CD8-positive, alpha-beta memory T cell (primary cell): ENCODE measurements at regions not wholly inside any gene's neighbourhood (a gene's known extent, or its start where the extent isn't known, plus 50 kb on each side); places are given as distances from the start of the nearest gene placed in this dataset.
"Not testable (repeated sequence)": the region's sequence is repeated elsewhere in the genome, so short reads cannot be mapped to it uniquely, and the experiment has no call there.

Source experiments
- CTCF ChIA-PET: fragments of 350-600 bp; sonication (Branson Sonifier 250); formaldehyde crosslinking; loops from one replicate; lab custom pipeline; 2021; ENCODE audit warnings: antibody characterized with exemption; lab: Charles Lee
- POLR2A ChIA-PET: fragments of 350-600 bp; sonication (Branson Sonifier 250); formaldehyde crosslinking; loops from one replicate; lab custom pipeline; 2021; ENCODE audit warnings: antibody characterized with exemption; lab: Charles Lee
- DNase-seq, 5 donors: peaks; one replicate each; pipeline versions ENCODE4 v3.0.0 to v3.0.0-alpha.2; 2020 to 2022; ENCODE audit warnings: mixed read lengths in 1 of 5
- H3K27ac ChIP-seq: one replicate; pipeline ENCODE4 v1.7.0; 2013; ENCODE audit warnings: low read depth, mild to moderate bottlenecking, low read length, moderate library complexity
- H3K27me3 ChIP-seq: 2 replicates; pipeline ENCODE4 v1.7.0; 2013; ENCODE audit warnings: low read length, mild to moderate bottlenecking; ENCODE audit not compliant: insufficient read depth, poor library complexity, severe bottlenecking
- H3K36me3 ChIP-seq: 2 replicates; pipeline ENCODE4 v1.7.0; 2013; ENCODE audit warnings: mild to moderate bottlenecking, low read length, moderate library complexity; ENCODE audit not compliant: insufficient read depth
- H3K4me1 ChIP-seq: 2 replicates; pipeline ENCODE4 v1.7.0; 2013; ENCODE audit warnings: mild to moderate bottlenecking, low read length, moderate library complexity; ENCODE audit not compliant: insufficient read depth
- H3K4me3 ChIP-seq: 2 replicates; pipeline ENCODE4 v1.7.0; 2013; ENCODE audit warnings: mild to moderate bottlenecking, low read length
- H3K9me3 ChIP-seq: 2 replicates; pipeline ENCODE4 v1.7.0; 2013; ENCODE audit warnings: mild to moderate bottlenecking, low read length
- H3K27ac Mint-ChIP-seq, 8 donors: one replicate each; pipeline ENCODE4 v1.8.0; 2020 to 2021; ENCODE audit warnings: mixed read lengths in 8 of 8, mild to moderate bottlenecking in 6 of 8, inconsistent platforms in 3 of 8, moderate library complexity in 3 of 8
- H3K27me3 Mint-ChIP-seq, 2 donors: one replicate each; pipeline ENCODE4 v1.8.0; 2020 to 2021; ENCODE audit warnings: mixed read lengths in 2 of 2, mild to moderate bottlenecking in 1 of 2, moderate library complexity in 1 of 2
- H3K36me3 Mint-ChIP-seq, 3 donors: one replicate each; pipeline ENCODE4 v1.8.0; 2020 to 2021; ENCODE audit warnings: mixed read lengths in 3 of 3, inconsistent platforms in 1 of 3, mild to moderate bottlenecking in 1 of 3
- H3K4me1 Mint-ChIP-seq, 3 donors: one replicate each; pipeline ENCODE4 v1.8.0; 2020 to 2021; ENCODE audit warnings: mixed read lengths in 3 of 3, inconsistent platforms in 1 of 3, mild to moderate bottlenecking in 1 of 3
- H3K4me3 Mint-ChIP-seq, 7 donors: one replicate each; pipeline ENCODE4 v1.8.0; 2020 to 2021; ENCODE audit warnings: mixed read lengths in 7 of 7, mild to moderate bottlenecking in 6 of 7, moderate library complexity in 4 of 7, inconsistent platforms in 2 of 7
- H3K9me3 Mint-ChIP-seq, 5 donors: one replicate each; pipeline ENCODE4 v1.8.0; 2020 to 2022; ENCODE audit warnings: mixed read lengths in 5 of 5, mild to moderate bottlenecking in 3 of 5, moderate library complexity in 2 of 5, inconsistent platforms in 1 of 5

- H3K27ac ChIP-seq: no peak overlapping the region
- peaks cover 4% of the 10 kb centered on the region for H3K4me1 ChIP-seq
- Mint-ChIP-seq H3K4me3 (no peak overlapping the region), H3K27ac (peak overlapping the region in 1 of 8 donors; percentile 77), H3K9me3 (no peaks in the 10 kb centered on the region), H3K4me1 (peaks cover 16 to 23% (median 17%) of the 10 kb centered on the region in 3 donors), H3K27me3 (no peaks in the 10 kb centered on the region), H3K36me3 (no peaks in the 10 kb centered on the region)
- ChIA-PET CTCF (interaction anchor here (1.8 kb wide), 1 partner anchor 141 kb away, joined by 8 read pairs; no protein-coding TSS in a partner anchor), POLR2A (interaction anchor here (0.6 kb wide), 1 partner anchor 101 kb away, joined by 3 read pairs; no protein-coding TSS in a partner anchor)
- H3K27me3 ChIP-seq: no peaks in the 10 kb centered on the region
- H3K36me3 ChIP-seq: no peaks in the 10 kb centered on the region
- DNase-seq: no peak
- H3K4me3 ChIP-seq: no peak overlapping the region
- no peaks in the 10 kb centered on the region for H3K9me3 ChIP-seq
Observed at GRCh38 chr12:9327320-9327719, 119.1 kb upstream of the PZP start.

- H3K4me3 ChIP-seq, H3K27me3 Mint-ChIP-seq, H3K36me3 ChIP-seq, H3K36me3 Mint-ChIP-seq, H3K27ac ChIP-seq, H3K27me3 ChIP-seq, H3K4me1 ChIP-seq, H3K9me3 ChIP-seq, POLR2A ChIA-PET, DNase-seq, H3K9me3 Mint-ChIP-seq: not testable (repeated sequence)
- Mint-ChIP-seq H3K27ac (peak overlapping the region in 1 of 8 donors; percentile 28), H3K4me3 (peak overlapping the region in 2 of 7 donors; percentile 32 to 75), H3K4me1 (peaks cover 16 to 23% (median 17%) of the 10 kb centered on the region in 3 donors)
- CTCF ChIA-PET: interaction anchor here (1.8 kb wide), 1 partner anchor 142 kb away, joined by 8 read pairs; no protein-coding TSS in a partner anchor
Observed at GRCh38 chr12:9326849-9327248, 118.7 kb upstream of the PZP start.

GRCh38 chr12:9326085-9326484 lies 117.9 kb upstream of the PZP start:
- ChIA-PET POLR2A (no interaction called here), CTCF (interaction anchor here (0.6 kb wide), 1 partner anchor 49 kb away, joined by 3 read pairs; no protein-coding TSS in a partner anchor)
- H3K27me3 Mint-ChIP-seq: no peaks in the 10 kb centered on the region
- no peaks in the 10 kb centered on the region for H3K27me3 ChIP-seq
- H3K4me1 Mint-ChIP-seq: peaks cover 13 to 19% (median 13%) of the 10 kb centered on the region in 3 donors
- no peak overlapping the region for H3K27ac ChIP-seq
- no peaks in the 10 kb centered on the region for H3K36me3 ChIP-seq
- peaks cover 4% of the 10 kb centered on the region for H3K4me1 ChIP-seq
- no peaks in the 10 kb centered on the region for H3K9me3 ChIP-seq
- peak overlapping the region in 1 of 8 donors; percentile 28 for H3K27ac Mint-ChIP-seq
- no peaks in the 10 kb centered on the region for H3K9me3 Mint-ChIP-seq
- no peak overlapping the region for H3K4me3 Mint-ChIP-seq
- no peaks in the 10 kb centered on the region for H3K36me3 Mint-ChIP-seq
- H3K4me3 ChIP-seq: no peak overlapping the region
- DNase-seq: no peak

GRCh38 chr12:9325471-9325870 lies 117.3 kb upstream of the PZP start:
- Mint-ChIP-seq H3K9me3 (no peaks in the 10 kb centered on the region), H3K4me1 (peaks cover 12 to 17% (median 13%) of the 10 kb centered on the region in 3 donors), H3K36me3 (no peaks in the 10 kb centered on the region), H3K4me3 (no peak overlapping the region), H3K27ac (no peak overlapping the region), H3K27me3 (no peaks in the 10 kb centered on the region)
- no peaks in the 10 kb centered on the region for H3K27me3 ChIP-seq
- no peaks in the 10 kb centered on the region for H3K9me3 ChIP-seq
- ChIA-PET POLR2A (no interaction called here), CTCF (no interaction called here)
- no peak overlapping the region for H3K4me3 ChIP-seq
- no peak for DNase-seq
- H3K36me3 ChIP-seq: no peaks in the 10 kb centered on the region
- peaks cover 4% of the 10 kb centered on the region for H3K4me1 ChIP-seq
- no peak overlapping the region for H3K27ac ChIP-seq

- DNase-seq: no peak
- Mint-ChIP-seq H3K27ac (peak overlapping the region in 1 of 8 donors; percentile 87), H3K4me1 (peaks cover 14 to 17% (median 14%) of the 10 kb centered on the region in 3 donors), H3K27me3 (no peaks in the 10 kb centered on the region), H3K9me3 (no peaks in the 10 kb centered on the region), H3K4me3 (no peak overlapping the region), H3K36me3 (no peaks in the 10 kb centered on the region)
- Histone ChIP-seq H3K4me3 (no peak overlapping the region), H3K9me3 (no peaks in the 10 kb centered on the region), H3K27me3 (no peaks in the 10 kb centered on the region), H3K27ac (no peak overlapping the region), H3K4me1 (peaks cover 4% of the 10 kb centered on the region), H3K36me3 (no peaks in the 10 kb centered on the region)
- POLR2A ChIA-PET: no interaction called here
- CTCF ChIA-PET: no interaction called here
Observed at GRCh38 chr12:9324782-9325181, 116.6 kb upstream of the PZP start.

- ChIA-PET POLR2A (no interaction called here), CTCF (no interaction called here)
- no peak overlapping the region for H3K4me3 ChIP-seq
- Mint-ChIP-seq H3K27me3 (no peaks in the 10 kb centered on the region), H3K9me3 (no peaks in the 10 kb centered on the region), H3K27ac (peak overlapping the region in 1 of 8 donors; percentile 24), H3K36me3 (no peaks in the 10 kb centered on the region), H3K4me3 (no peak overlapping the region), H3K4me1 (peaks cover 16 to 17% (median 17%) of the 10 kb centered on the region in 3 donors)
- H3K9me3 ChIP-seq: no peaks in the 10 kb centered on the region
- no peak overlapping the region for H3K27ac ChIP-seq
- no peaks in the 10 kb centered on the region for H3K27me3 ChIP-seq
- DNase-seq: no peak
- no peaks in the 10 kb centered on the region for H3K36me3 ChIP-seq
- peaks cover 4% of the 10 kb centered on the region for H3K4me1 ChIP-seq
Observed at GRCh38 chr12:9323144-9323681, 115.0 kb upstream of the PZP start.

GRCh38 chr12:9319842-9320173 lies 111.6 kb upstream of the PZP start:
- DNase-seq: no peak
- ChIA-PET CTCF (no interaction called here), POLR2A (no interaction called here)
- Mint-ChIP-seq H3K27ac (peak overlapping the region in 2 of 8 donors; percentile 18 to 28), H3K9me3 (no peaks in the 10 kb centered on the region), H3K27me3 (no peaks in the 10 kb centered on the region), H3K4me3 (no peak overlapping the region), H3K4me1 (peaks cover 0 to 4% (median 4%) of the 10 kb centered on the region in 3 donors), H3K36me3 (no peaks in the 10 kb centered on the region)
- H3K4me1 ChIP-seq: no peaks in the 10 kb centered on the region
- no peak overlapping the region for H3K27ac ChIP-seq
- no peak overlapping the region for H3K4me3 ChIP-seq
- H3K36me3 ChIP-seq: no peaks in the 10 kb centered on the region
- H3K9me3 ChIP-seq: no peaks in the 10 kb centered on the region
- H3K27me3 ChIP-seq: no peaks in the 10 kb centered on the region

- Histone ChIP-seq H3K4me3 (no peak overlapping the region), H3K27ac (no peak overlapping the region), H3K27me3 (no peaks in the 10 kb centered on the region), H3K9me3 (no peaks in the 10 kb centered on the region), H3K4me1 (no peaks in the 10 kb centered on the region), H3K36me3 (no peaks in the 10 kb centered on the region)
- peak overlapping the region in 1 of 8 donors; percentile 53 for H3K27ac Mint-ChIP-seq
- no peak for DNase-seq
- ChIA-PET CTCF (no interaction called here), POLR2A (no interaction called here)
- H3K4me1 Mint-ChIP-seq: peaks cover 0 to 4% (median 4%) of the 10 kb centered on the region in 3 donors
- H3K4me3 Mint-ChIP-seq: no peak overlapping the region
- H3K36me3 Mint-ChIP-seq: no peaks in the 10 kb centered on the region
- no peaks in the 10 kb centered on the region for H3K9me3 Mint-ChIP-seq
- no peaks in the 10 kb centered on the region for H3K27me3 Mint-ChIP-seq
Observed at GRCh38 chr12:9319044-9319841, 111.0 kb upstream of the PZP start.
